ENCODE measurements at regions not wholly inside any gene's neighbourhood (a gene's known extent, or its start where the extent isn't known, plus 50 kb on each side); places are given as distances from the start of the nearest gene placed in this dataset.

DNA sequence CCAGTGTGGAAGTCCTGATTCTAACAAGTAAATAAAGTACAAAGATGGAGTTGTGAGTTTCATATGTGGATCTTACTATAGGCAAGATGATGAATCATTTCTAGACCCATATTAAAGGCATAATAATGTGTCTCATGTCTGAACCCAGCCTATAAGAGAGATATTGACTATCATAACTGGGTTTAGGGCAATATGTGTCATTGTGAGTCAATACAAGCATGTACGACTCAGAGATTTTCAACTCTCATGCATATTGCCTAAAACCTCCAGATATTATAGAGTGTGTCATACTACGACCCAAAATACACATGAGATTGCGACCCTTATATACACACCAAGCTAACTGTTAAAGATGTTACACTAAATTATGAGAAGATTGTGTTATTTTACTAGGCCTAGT is 1003.9 kb upstream of the TSPY4 start:
- TF ChIP-seq, protein P1, sequence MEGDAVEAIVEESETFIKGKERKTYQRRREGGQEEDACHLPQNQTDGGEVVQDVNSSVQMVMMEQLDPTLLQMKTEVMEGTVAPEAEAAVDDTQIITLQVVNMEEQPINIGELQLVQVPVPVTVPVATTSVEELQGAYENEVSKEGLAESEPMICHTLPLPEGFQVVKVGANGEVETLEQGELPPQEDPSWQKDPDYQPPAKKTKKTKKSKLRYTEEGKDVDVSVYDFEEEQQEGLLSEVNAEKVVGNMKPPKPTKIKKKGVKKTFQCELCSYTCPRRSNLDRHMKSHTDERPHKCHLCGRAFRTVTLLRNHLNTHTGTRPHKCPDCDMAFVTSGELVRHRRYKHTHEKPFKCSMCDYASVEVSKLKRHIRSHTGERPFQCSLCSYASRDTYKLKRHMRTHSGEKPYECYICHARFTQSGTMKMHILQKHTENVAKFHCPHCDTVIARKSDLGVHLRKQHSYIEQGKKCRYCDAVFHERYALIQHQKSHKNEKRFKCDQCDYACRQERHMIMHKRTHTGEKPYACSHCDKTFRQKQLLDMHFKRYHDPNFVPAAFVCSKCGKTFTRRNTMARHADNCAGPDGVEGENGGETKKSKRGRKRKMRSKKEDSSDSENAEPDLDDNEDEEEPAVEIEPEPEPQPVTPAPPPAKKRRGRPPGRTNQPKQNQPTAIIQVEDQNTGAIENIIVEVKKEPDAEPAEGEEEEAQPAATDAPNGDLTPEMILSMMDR (IDR thresholded peaks at IDR 0.05) = no peak
- TF ChIP-seq POLR2A (IDR thresholded peaks at IDR 0.05) (no peak), POLR2AphosphoS5 (IDR thresholded peaks at IDR 0.05) (no peak), EP300 (IDR thresholded peaks at IDR 0.05) (no peak)

Data from stomach (tissue), 4 donors.